Right cardiac atrium (tissue), 5 donors: ENCODE measurements at regions not wholly inside any gene's neighbourhood (a gene's known extent, or its start where the extent isn't known, plus 50 kb on each side); places are given as distances from the start of the nearest gene placed in this dataset.
A peak's percentile ranks its signal among the peaks of the same experiment; 100 is the strongest.

Source experiments
- ATAC-seq, 2 donors: fragments of 200-7000 bp; cut with Tn5 transposase; one replicate each; pipeline versions ENCODE4 v1.8.0 to v1.9.1; 2020; ENCODE audit warnings: moderate library complexity in 2 of 2, mild to moderate bottlenecking in 1 of 2
- DNase-seq, 3 donors: peaks; one replicate each; pipeline ENCODE4 v3.0.0-alpha.2; 2020
- H3K27ac ChIP-seq: one replicate; pipeline ENCODE4 v1.5.1; 2013; ENCODE audit warnings: mild to moderate bottlenecking, low read length, control low read depth, moderate library complexity
- H3K27me3 ChIP-seq: one replicate; pipeline ENCODE4 v1.6.1; 2013; ENCODE audit not compliant: control insufficient read depth, insufficient read depth
- H3K4me1 ChIP-seq: one replicate; pipeline ENCODE4 v1.6.1; 2013; ENCODE audit warnings: low read length; ENCODE audit not compliant: control insufficient read depth, insufficient read depth
- H3K4me3 ChIP-seq: one replicate; pipeline ENCODE4 v1.5.1; 2013; ENCODE audit warnings: low read length, control low read depth
- H3K9me3 ChIP-seq: one replicate; pipeline ENCODE4 v1.6.1; 2013; ENCODE audit warnings: low read length; ENCODE audit not compliant: control insufficient read depth
- WGBS: extraction: QIAGEN DNeasy Blood & Tissue Kit; methylation state at CpG from one replicate; pipeline ENCODE4 v1.1.7; 2013; 5-methylcytosine and 5-hydroxymethylcytosine counted together
- intact Hi-C, 4 donors: fragments of 100-400 bp; cut with DNase I; formaldehyde crosslinking; loops; one replicate each; pipeline versions ENCODE4 v1.11.0 to v1.14.0; 2022 to 2023
- donor health status: healthy with polysubstance abuse.
- donor health status: DM: no; HTN: yes; CAD: no.
- donor health status: DM: no; HTN: no; CAD: no.
- donor health status: DM: no; HTN: yes; CAD: no; lungs with severe emphysema.
- donor health status: DM: yes; HTN: yes; CAD: no.

DNA sequence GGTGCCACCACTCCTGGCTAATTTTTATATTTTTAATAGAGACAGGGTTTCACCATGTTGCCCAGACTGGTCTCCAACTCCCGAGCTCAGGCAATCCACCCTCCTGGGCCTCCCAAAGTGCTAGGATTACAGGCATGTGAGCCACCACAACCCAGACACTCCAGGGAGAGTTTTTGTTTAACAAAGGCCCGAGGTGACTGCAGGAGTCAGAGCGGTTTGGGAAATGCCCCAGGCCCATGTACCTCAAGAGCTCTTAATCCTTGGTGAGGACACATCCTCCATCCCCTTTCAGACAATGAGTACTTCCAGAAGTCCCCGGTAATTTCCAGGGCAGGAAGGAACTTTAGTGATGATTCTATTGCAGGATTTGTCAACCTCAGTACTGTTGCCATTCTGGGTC is 176.0 kb downstream of the ESRRB start:
- WGBS, result 64% methylated on average over 4 of the region's 4 CpGs

DNA sequence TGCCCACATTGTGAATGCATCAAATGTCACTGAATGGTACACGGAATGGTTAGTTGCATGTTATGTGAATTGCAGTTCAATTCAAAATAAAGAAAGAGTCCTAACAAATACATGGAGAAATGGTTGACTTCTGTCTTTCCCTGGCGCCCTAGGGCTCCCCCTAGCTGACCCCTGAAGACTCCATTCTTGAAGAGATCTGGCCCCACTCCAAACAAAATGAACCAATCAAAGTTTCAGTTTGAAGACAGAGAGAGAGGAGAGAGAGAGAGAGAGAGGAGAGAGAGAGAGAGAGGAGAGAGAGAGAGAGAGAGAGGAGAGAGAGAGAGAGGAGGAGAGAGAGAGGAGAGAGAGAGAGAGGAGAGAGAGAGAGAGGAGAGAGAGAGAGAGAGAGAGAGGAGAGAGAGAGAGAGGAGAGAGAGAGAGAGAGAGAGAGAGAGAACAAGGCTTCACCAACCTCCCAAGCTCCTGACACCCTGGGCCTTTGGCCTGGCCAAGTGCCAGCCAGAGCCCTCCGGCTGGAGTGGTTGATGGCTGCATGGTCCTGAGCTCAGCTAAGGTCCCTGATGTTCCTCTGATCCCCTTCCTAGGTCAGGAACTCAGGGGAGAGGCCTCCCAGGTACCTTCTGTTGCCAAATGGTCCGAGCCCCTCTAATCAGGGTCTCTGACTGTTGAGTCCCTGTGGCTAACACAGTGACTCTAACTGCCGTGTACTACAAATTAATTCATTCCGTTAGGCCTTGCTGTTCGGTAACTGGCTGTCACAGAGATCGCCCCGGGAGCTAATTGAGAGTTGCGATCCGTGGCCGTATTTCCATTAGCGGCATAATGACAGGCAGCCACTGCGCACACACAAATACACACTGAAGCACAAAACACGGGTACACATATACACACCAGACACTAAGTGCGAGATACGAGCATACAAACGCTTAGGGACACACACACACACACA is 188.8 kb downstream of the ESRRB start:
- intact Hi-C loops, result no loop called here
- H3K27ac ChIP-seq, result no peak overlapping the region
- no peaks in the 10 kb centered on the region for H3K27me3 ChIP-seq
- H3K4me1 ChIP-seq, result no peaks in the 10 kb centered on the region
- DNase-seq (no peak), ATAC-seq (no peak)
- 91% methylated on average over 18 of the region's 18 CpGs for WGBS
- no peaks in the 10 kb centered on the region for H3K9me3 ChIP-seq
- H3K4me3 ChIP-seq, result no peak overlapping the region

More for the DNA sequence above, 176.0 kb downstream of the ESRRB start:
- H3K4me1 ChIP-seq, result no peaks in the 10 kb centered on the region
- no peaks in the 10 kb centered on the region for H3K9me3 ChIP-seq
- ATAC-seq (no peak), DNase-seq (no peak)
- H3K27me3 ChIP-seq, result no peaks in the 10 kb centered on the region
- no peak overlapping the region for H3K4me3 ChIP-seq
- no peak overlapping the region for H3K27ac ChIP-seq
- intact Hi-C loops, result no loop called here

DNA sequence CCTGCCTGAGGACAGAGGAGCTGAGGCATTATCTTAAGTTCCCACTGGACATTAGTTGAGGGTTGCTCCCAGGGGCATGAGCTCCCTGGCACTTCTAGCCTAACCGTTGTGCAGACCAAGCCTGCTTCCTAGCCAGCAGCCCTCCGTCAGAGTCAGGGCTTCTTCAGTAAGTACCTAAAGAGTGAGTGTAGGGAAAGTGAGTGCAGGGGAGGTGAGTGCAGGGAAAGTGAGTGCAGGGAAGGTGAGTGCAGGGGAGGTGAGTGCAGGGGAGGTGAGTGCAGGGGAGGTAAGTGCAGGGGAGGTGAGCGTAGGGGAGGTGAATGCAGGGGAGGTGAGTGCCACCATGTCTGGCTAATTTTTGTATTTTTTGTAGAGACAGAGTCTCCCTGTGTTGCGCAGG is 190.5 kb downstream of the ESRRB start:
- Histone ChIP-seq H3K27ac (no peak overlapping the region), H3K27me3 (no peaks in the 10 kb centered on the region), H3K9me3 (no peaks in the 10 kb centered on the region), H3K4me3 (no peak overlapping the region), H3K4me1 (no peaks in the 10 kb centered on the region)
- no peak for DNase-seq
- ATAC-seq, result no peak
- 87% methylated on average over 4 of the region's 4 CpGs for WGBS
- intact Hi-C loops, result no loop called here

DNA sequence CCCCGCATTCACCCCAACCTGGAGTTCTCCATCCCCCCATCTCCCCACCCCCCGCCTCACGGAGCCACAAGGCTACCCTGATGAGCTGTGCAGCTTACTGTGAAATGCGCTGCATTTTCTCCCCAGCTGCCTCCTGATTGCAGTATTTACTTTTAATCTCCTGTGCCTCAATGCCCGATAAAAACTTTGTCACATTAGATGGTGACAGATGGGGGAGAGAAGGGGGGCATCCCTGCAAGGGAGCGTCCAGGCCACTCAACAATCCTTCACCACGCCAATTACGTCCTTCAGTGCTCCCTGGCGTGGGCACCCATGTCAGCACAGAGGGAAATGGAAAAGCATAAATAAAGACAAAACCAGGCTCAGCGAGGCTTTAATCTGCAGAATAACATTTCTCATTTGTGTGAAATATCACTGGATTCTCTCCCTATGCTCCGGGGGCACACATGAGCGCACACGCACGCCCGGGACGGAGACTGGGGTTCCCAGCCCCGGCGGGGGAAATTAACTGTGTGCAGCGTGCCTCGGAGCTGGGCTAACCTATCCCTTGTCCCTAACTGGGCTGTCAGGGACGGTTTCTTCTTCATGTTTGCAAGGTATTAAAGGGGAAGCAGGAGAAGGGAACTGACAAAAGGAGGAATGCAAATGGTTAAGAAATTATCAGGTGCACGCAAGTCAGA is 186.7 kb upstream of the VASH1 start:
- Histone ChIP-seq H3K27ac (no peak overlapping the region), H3K4me1 (peaks cover 7% of the 10 kb centered on the region), H3K4me3 (no peak overlapping the region), H3K9me3 (no peaks in the 10 kb centered on the region), H3K27me3 (no peaks in the 10 kb centered on the region)
- DNase-seq (no peak), ATAC-seq (peak in 1 of 2 donors; percentile 32)
- intact Hi-C loops, result no loop called here
- 45% methylated on average over 22 of the region's 22 CpGs for WGBS

DNA sequence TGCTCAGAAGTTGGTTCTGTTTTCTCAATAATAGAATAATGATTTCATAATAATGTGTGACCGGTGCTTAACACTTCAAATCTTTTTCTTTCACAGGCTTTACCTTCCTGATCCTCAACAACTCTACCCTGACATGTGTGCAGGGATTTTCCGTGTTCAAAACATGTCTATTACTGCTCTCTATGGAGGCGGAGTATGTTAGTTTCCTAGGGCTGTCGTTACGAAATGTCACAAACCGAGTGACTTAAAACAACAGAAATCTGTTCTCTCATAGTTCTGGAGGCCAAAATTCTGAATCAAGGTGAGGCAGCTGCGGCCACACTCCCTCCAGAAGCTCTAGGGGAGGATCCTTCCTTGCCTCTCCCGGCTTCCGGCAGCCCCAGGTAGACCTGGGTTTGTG is 186.2 kb upstream of the VASH1 start:
- no peak for DNase-seq
- Histone ChIP-seq H3K27ac (no peak overlapping the region), H3K4me3 (no peak overlapping the region), H3K27me3 (no peaks in the 10 kb centered on the region), H3K4me1 (peaks cover 7% of the 10 kb centered on the region), H3K9me3 (no peaks in the 10 kb centered on the region)
- no peak for ATAC-seq
- 71% methylated on average over 9 of the region's 9 CpGs for WGBS
- intact Hi-C loops, result no loop called here

DNA sequence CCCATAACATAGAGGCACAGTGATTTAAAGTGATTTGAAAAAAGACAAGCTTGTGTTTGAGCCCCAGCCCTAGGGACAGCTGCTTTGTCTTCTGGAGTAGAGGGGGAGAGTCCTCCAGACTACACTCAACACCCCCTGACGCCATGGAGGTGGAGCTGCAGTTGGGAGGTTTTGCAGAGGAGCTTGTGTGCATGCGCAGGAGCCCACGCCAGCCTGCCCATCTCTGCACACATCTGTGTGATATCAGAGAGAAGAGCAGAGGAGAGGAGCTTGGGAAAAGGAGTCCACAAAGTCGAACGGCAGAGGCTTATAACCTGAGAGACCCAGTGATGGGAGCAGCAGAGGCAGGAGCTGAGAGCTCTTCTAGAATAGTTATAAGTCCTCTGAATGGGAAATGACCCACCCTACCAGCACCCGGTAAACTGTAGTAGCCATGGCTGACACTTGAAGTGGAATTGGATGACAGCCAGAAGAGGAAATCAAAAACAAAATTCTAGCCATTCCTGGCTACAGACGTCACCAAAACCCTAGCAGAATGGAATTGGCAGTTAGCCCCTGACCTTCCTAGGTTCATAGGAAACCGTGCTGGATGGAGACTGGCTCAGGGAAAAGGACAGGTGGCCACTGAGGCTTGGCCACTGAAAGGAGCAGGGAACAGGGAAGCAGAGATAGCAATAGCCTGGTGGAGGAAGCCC is 185.1 kb upstream of the VASH1 start:
- Histone ChIP-seq H3K4me3 (no peak overlapping the region), H3K27me3 (no peaks in the 10 kb centered on the region), H3K27ac (no peak overlapping the region), H3K4me1 (peaks cover 7% of the 10 kb centered on the region), H3K9me3 (no peaks in the 10 kb centered on the region)
- peak in 1 of 2 donors; percentile 53 for ATAC-seq
- WGBS, result 49% methylated on average over 8 of the region's 8 CpGs
- intact Hi-C loops, result no loop called here
- DNase-seq, result no peak

DNA sequence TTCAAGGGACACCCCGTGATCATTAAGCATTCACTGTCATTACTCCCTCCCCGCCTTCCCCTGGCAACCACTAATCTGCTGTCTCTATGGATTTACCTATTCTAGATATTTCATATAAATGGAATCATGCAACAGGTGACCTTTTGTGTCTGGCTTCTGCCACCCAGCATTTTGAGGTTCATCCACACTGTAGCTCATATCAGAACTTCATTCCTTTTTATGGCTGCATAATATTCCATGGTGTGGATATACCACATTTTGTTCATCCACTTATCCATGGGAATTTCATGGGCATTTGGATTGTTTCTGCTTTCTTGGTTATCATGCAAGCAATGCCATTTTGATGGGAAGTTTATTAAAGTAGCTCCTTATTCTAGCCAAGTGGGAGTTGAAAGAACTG is 184.2 kb upstream of the VASH1 start:
- Histone ChIP-seq H3K4me3 (no peak overlapping the region), H3K27me3 (no peaks in the 10 kb centered on the region), H3K27ac (no peak overlapping the region), H3K9me3 (no peaks in the 10 kb centered on the region), H3K4me1 (peaks cover 7% of the 10 kb centered on the region)
- ATAC-seq (no peak), DNase-seq (no peak)
- 86% methylated on average over 2 of the region's 2 CpGs for WGBS
- intact Hi-C loops, result no loop called here

DNA sequence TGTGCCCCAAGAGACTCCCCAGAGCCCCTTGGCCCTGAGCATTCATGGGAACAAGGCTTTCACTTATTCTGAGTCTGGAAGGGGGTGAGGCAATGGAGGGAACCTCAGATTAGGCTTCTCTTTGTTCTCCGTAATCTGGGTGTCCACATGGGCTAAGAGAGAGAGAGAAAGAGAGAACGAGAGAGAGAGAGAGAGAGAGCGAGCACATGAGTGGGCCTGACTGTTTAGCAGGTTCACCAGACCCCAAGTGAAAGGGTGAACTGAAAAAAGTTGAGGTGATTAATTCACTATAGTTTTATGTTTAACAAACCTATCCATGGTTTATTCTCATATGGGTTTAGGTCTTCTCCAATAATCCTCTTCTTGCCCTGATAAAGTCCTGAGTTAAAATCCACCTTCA is 183.4 kb upstream of the VASH1 start:
- no peak for DNase-seq
- H3K9me3 ChIP-seq, result no peaks in the 10 kb centered on the region
- no peak for ATAC-seq
- 90% methylated on average over 3 of the region's 3 CpGs for WGBS
- H3K27ac ChIP-seq, result no peak overlapping the region
- H3K4me1 ChIP-seq, result peaks cover 7% of the 10 kb centered on the region
- H3K27me3 ChIP-seq, result no peaks in the 10 kb centered on the region
- H3K4me3 ChIP-seq, result no peak overlapping the region
- intact Hi-C loops, result no loop called here

DNA sequence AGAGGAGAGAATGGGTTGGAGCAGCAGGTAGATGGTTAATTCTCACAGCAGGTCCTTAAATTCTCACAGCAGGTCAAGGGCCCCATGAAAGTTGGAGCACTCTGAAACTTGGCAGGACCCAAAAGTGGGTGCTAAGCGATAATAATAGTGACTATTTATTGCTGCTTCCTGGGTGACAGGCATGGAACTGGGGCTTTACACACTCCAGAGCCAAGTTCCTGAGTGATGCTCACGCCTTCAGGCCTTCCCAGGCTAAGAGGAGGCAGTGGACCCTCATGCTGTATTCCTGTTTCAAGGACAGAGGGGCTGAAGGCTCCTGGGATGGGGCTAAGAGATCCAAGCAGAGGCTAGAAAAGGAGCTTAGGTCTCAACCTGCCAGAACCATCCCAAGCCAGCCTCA is 180.9 kb upstream of the VASH1 start:
- H3K9me3 ChIP-seq, result no peaks in the 10 kb centered on the region
- no peak overlapping the region for H3K27ac ChIP-seq
- 62% methylated on average over 2 of the region's 2 CpGs for WGBS
- ATAC-seq (peak; percentile 25 to 55), DNase-seq (no peak)
- H3K4me3 ChIP-seq, result no peak overlapping the region
- no peaks in the 10 kb centered on the region for H3K27me3 ChIP-seq
- intact Hi-C loops, result no loop called here
- peaks cover 7% of the 10 kb centered on the region for H3K4me1 ChIP-seq

DNA sequence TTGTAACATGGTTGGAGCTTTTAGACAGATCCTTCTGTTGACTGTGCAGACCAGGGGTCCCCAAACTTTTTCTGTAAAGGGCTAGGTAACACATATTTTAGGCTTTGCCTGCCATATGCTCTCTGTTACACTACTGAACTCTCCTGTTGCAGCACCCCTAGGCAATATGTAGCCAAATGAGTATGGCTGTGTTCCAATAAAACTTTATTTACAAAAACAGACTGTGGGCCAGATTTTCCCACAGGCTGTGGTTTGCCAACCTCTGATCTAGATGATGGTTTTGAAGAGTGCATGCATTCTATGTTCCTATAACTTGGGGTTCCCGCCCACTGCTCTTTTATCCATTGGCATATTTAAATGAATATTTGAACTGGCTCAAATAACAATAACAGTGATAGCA is 180.3 kb upstream of the VASH1 start:
- WGBS, result 99% methylated on average over 1 of the region's 1 CpG
- Histone ChIP-seq H3K27me3 (no peaks in the 10 kb centered on the region), H3K27ac (no peak overlapping the region), H3K9me3 (no peaks in the 10 kb centered on the region), H3K4me3 (no peak overlapping the region), H3K4me1 (peaks cover 6% of the 10 kb centered on the region)
- intact Hi-C loops, result no loop called here
- ATAC-seq (no peak), DNase-seq (no peak)

DNA sequence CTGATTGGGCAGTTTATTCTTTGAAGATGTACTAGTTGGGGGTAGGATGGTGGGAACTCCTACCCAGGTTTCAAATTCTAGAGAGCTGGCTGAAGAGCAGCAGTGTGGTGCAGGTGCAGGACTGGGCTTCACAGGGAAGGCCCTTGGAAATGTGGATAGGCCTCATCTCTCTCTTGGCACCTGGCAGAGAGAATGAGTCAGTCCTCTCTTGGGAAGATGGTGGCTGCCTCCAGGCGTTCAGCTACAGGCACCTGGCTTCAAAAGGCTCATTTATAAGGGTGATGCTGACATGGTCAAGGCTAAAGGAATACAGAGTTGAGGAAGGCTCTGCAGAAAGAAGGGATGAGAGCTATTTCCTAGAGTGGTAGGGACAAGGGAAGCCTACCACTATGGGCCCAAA is 179.7 kb upstream of the VASH1 start:
- no peak overlapping the region for H3K4me3 ChIP-seq
- no peaks in the 10 kb centered on the region for H3K27me3 ChIP-seq
- no peak for DNase-seq
- intact Hi-C loops, result no loop called here
- no peak for ATAC-seq
- H3K4me1 ChIP-seq, result peaks cover 1% of the 10 kb centered on the region
- H3K27ac ChIP-seq, result no peak overlapping the region
- H3K9me3 ChIP-seq, result no peaks in the 10 kb centered on the region
- 85% methylated on average over 1 of the region's 1 CpG for WGBS
